Lung (tissue), 11 donors: ENCODE measurements at regions not wholly inside any gene's neighbourhood (a gene's known extent, or its start where the extent isn't known, plus 50 kb on each side); places are given as distances from the start of the nearest gene placed in this dataset.

Experiments used
- ATAC-seq: fragments of 200-7000 bp; cut with Tn5 transposase; one replicate; pipeline ENCODE4 v1.9.1; 2020; ENCODE audit warnings: moderate number of reproducible peaks; ENCODE audit not compliant: insufficient read depth, low FRiP score
- DNase-seq, 3 donors: peaks; one replicate each; pipeline ENCODE4 v3.0.0-alpha.2; 2013 to 2017
- H3K27ac ChIP-seq, 2 donors: one replicate each; pipeline ENCODE4 v1.5.1; 2013; ENCODE audit warnings: mild to moderate bottlenecking in 2 of 2, moderate library complexity in 2 of 2, control low read depth in 1 of 2, inconsistent platforms in 1 of 2, low read depth in 1 of 2, low read length in 1 of 2
- H3K27me3 ChIP-seq, 3 donors: one replicate each; pipeline ENCODE4 v1.5.1; 2013; ENCODE audit warnings: low read length in 2 of 3; ENCODE audit not compliant: control insufficient read depth in 3 of 3, insufficient read depth in 3 of 3
- H3K36me3 ChIP-seq, 4 donors: one replicate each; pipeline ENCODE4 v1.5.1; 2013; ENCODE audit warnings: low read length in 4 of 4, mild to moderate bottlenecking in 1 of 4, moderate library complexity in 1 of 4; ENCODE audit not compliant: control insufficient read depth in 4 of 4, insufficient read depth in 4 of 4
- H3K4me1 ChIP-seq, 5 donors: one replicate each; pipeline ENCODE4 v1.5.1; 2013; ENCODE audit warnings: low read length in 5 of 5, mild to moderate bottlenecking in 2 of 5, moderate library complexity in 1 of 5; ENCODE audit not compliant: control insufficient read depth in 5 of 5, insufficient read depth in 5 of 5
- H3K4me3 ChIP-seq: one replicate; pipeline ENCODE4 v1.5.1; 2013; ENCODE audit warnings: mild to moderate bottlenecking, control low read depth, moderate library complexity
- H3K9ac ChIP-seq, 2 donors: one replicate each; pipeline ENCODE4 v1.5.1; 2013; ENCODE audit warnings: low read length in 2 of 2, control low read depth in 1 of 2; ENCODE audit not compliant: insufficient read depth in 1 of 2
- H3K9me3 ChIP-seq, 4 donors: one replicate each; pipeline ENCODE4 v1.5.1; 2013; ENCODE audit warnings: low read length in 3 of 4, mild to moderate bottlenecking in 1 of 4, moderate library complexity in 1 of 4; ENCODE audit not compliant: control insufficient read depth in 4 of 4, insufficient read depth in 3 of 4
- CTCF ChIP-seq: IDR thresholded peaks from 2 replicates; pipeline ENCODE4 v1.5.1; 2012; ENCODE audit warnings: mild to moderate bottlenecking; ENCODE audit errors: control extremely low read depth, extremely low read depth
- WGBS, 2 donors: extraction: QIAGEN DNeasy Blood & Tissue Kit; methylation state at CpG; one replicate each; pipeline ENCODE4 v1.1.7; 2013; 5-methylcytosine and 5-hydroxymethylcytosine counted together
- donor health status: control.
- donor health status: control.
- donor health status: Bipolar disorder and iron deficiency.
- donor health status: healthy.
- donor health status: DM: yes; HTN: yes; CAD: no.

GRCh38 chr7:128151635-128152034 lies 89.4 kb upstream of the LEP start:
- TF ChIP-seq CTCF: no peak
- Histone ChIP-seq H3K4me3 (no peak overlapping the region), H3K4me1 (no peaks in the 10 kb centered on the region), H3K27ac (no peak overlapping the region), H3K36me3 (no peaks in the 10 kb centered on the region), H3K27me3 (peaks cover 0 to 19% (median 6%) of the 10 kb centered on the region in 3 donors), H3K9ac (no peak overlapping the region), H3K9me3 (no peaks in the 10 kb centered on the region)
- DNase-seq (no peak), ATAC-seq (no peak)
- WGBS, 2 donors: 66 to 80% methylated on average over 9 of the region's 9 CpGs

DNA sequence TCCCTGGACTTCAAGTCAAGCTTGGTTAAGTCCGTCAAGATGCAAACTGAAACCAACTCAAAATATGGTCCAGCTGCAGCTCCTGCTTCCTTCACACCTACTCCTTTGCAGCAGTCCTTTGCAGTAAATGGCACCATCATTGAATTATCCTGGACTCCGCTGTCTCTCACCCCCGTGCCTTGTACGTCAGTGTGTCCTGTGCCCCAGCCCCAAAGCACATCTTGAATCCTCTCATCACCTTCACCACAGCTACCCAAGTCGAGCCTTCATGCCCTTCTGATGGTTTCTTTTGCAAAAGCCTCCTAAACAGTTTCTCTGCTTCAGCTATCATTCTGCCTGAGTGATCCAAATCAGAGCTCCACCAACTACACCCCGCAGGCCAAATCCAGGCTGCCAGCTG lies 88.4 kb upstream of the LEP start:
- Histone ChIP-seq H3K27ac (no peak overlapping the region), H3K4me3 (no peak overlapping the region), H3K27me3 (peaks cover 0 to 16% (median 6%) of the 10 kb centered on the region in 3 donors), H3K9ac (no peak overlapping the region), H3K36me3 (no peaks in the 10 kb centered on the region), H3K9me3 (no peaks in the 10 kb centered on the region), H3K4me1 (no peaks in the 10 kb centered on the region)
- DNase-seq (no peak), ATAC-seq (no peak)
- TF ChIP-seq CTCF: no peak
- 84 to 94% methylated on average over 6 of the region's 6 CpGs for WGBS, 2 donors

GRCh38 chr7:128153436-128153835 lies 87.6 kb upstream of the LEP start:
- H3K36me3 ChIP-seq: no peaks in the 10 kb centered on the region
- no peak overlapping the region for H3K4me3 ChIP-seq
- no peaks in the 10 kb centered on the region for H3K4me1 ChIP-seq
- 87 to 94% methylated on average over 6 of the region's 6 CpGs for WGBS, 2 donors
- ATAC-seq (no peak), DNase-seq (no peak)
- no peak overlapping the region for H3K27ac ChIP-seq
- no peaks in the 10 kb centered on the region for H3K9me3 ChIP-seq
- H3K9ac ChIP-seq: no peak overlapping the region
- peaks cover 0 to 17% (median 6%) of the 10 kb centered on the region in 3 donors for H3K27me3 ChIP-seq
- TF ChIP-seq CTCF: no peak

GRCh38 chr7:128154504-128154903 lies 86.6 kb upstream of the LEP start:
- Histone ChIP-seq H3K27me3 (peaks cover 0 to 17% (median 6%) of the 10 kb centered on the region in 3 donors), H3K9me3 (no peaks in the 10 kb centered on the region), H3K36me3 (no peaks in the 10 kb centered on the region), H3K4me1 (no peaks in the 10 kb centered on the region), H3K9ac (no peak overlapping the region), H3K4me3 (no peak overlapping the region), H3K27ac (no peak overlapping the region)
- WGBS, 2 donors: 37 to 65% methylated on average over 1 of the region's 1 CpG
- no peak for TF ChIP-seq CTCF
- ATAC-seq (no peak), DNase-seq (no peak)
